Stomach (tissue), 8 donors: ENCODE measurements at regions not wholly inside any gene's neighbourhood (a gene's known extent, or its start where the extent isn't known, plus 50 kb on each side); places are given as distances from the start of the nearest gene placed in this dataset.
"Not testable (repeated sequence)": the region's sequence is repeated elsewhere in the genome, so short reads cannot be mapped to it uniquely, and the experiment has no call there.

Source experiments
- DNase-seq, 2 donors: peaks; one replicate each; pipeline versions ENCODE4 v3.0.0 to v3.0.0-alpha.2; 2013 to 2019
- H3K27ac ChIP-seq, 5 donors: fragments of 200-600 bp in 4 of 5; sonication (generic) in 4 of 5; one replicate each; pipeline ENCODE4 v1.5.1; 2013 to 2019; ENCODE audit warnings: mild to moderate bottlenecking in 1 of 5, moderate library complexity in 1 of 5
- H3K27me3 ChIP-seq, 3 donors: fragments of 200-600 bp; sonication (generic); one replicate each; pipeline ENCODE4 v1.5.1; 2017 to 2019; ENCODE audit warnings: mixed run types in 1 of 3
- H3K36me3 ChIP-seq, 4 donors: fragments of 200-600 bp; sonication (generic); 1 replicate in 3 of 4; 2 replicates in 1 of 4; pipeline ENCODE4 v1.5.1; 2016 to 2019
- H3K4me1 ChIP-seq, 4 donors: fragments of 200-600 bp; sonication (generic); one replicate each; pipeline ENCODE4 v1.5.1; 2016 to 2019
- H3K4me3 ChIP-seq, 4 donors: fragments of 200-600 bp; sonication (generic) in 3 of 4; one replicate each; pipeline ENCODE4 v1.5.1; 2016 to 2019; ENCODE audit warnings: mild to moderate bottlenecking in 1 of 4
- H3K9me3 ChIP-seq, 4 donors: fragments of 200-600 bp; sonication (generic); one replicate each; pipeline ENCODE4 v1.5.1; 2016 to 2019
- EP300 ChIP-seq: sonication (generic); formaldehyde crosslinking; IDR thresholded peaks from one replicate; pipeline ENCODE4 v1.6.1; 2017; ENCODE audit warnings: antibody characterized with exemption
- POLR2A ChIP-seq, 4 donors: fragments of 450-650 bp; IDR thresholded peaks; one replicate each; pipeline ENCODE4 v1.6.1; 2016; ENCODE audit warnings: antibody characterized with exemption in 4 of 4, control low read depth in 2 of 4, mild to moderate bottlenecking in 1 of 4, moderate library complexity in 1 of 4
- POLR2AphosphoS5 ChIP-seq, 3 donors: sonication (generic); formaldehyde crosslinking; IDR thresholded peaks; one replicate each; pipeline ENCODE4 v1.6.1; 2016; ENCODE audit warnings: antibody characterized with exemption in 3 of 3
- WGBS, 5 donors: extraction: QIAGEN DNeasy Blood & Tissue Kit in 3 of 5; methylation state at CpG; one replicate each; pipeline versions ENCODE4 v1.1.5 to v1.1.7; 2013 to 2018; 5-methylcytosine and 5-hydroxymethylcytosine counted together
- intact Hi-C: fragments of 100-400 bp; cut with DNase I; formaldehyde crosslinking; loops from one replicate; pipeline ENCODE4 v1.15.1; 2023; ENCODE audit warnings: low total_unique reads
- TF ChIP-seq, protein P1 (sequence below), 7 experiments: fragments of 450-650 bp in 4 of 7; fragments of 200-600 bp in 3 of 7; sonication (generic) in 3 of 7; IDR thresholded peaks; one replicate each; pipeline ENCODE4 v1.5.1; 2016 to 2019; ENCODE audit warnings: antibody characterized with exemption in 7 of 7, control low read depth in 2 of 7, mild to moderate bottlenecking in 1 of 7
- donor health status: healthy with polysubstance abuse.
- donor health status: Bipolar disorder and iron deficiency.
- donor health status: healthy.

DNA sequence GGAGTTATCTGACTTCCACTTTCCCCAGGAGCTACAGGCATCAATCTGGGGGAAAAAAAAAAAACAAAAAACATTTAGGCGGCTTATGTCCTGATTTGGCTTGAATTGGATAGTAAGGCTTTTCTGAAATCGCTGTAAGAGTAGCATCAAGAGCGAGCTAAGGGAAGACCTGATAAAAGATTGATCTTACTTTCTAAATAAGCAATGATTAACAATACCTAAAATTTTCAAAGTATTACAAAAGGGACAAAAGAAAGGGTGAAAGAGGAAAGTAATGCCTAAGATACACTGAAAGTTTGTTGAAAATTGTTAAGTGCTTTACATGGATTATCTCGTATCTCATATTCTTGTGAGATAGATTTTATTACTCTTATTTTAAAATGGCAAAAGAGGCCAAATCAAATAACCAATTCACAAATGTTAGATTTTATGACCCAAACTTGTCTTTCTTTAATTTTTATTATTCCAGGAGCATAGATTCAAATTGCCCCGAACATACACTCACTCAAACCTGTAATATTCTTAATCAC is 106.4 kb upstream of the PRSS16 start:
- Histone ChIP-seq H3K4me1 (peaks cover 12 to 47% (median 26%) of the 10 kb centered on the region in 4 donors), H3K4me3 (no peak overlapping the region), H3K9me3 (no peaks in the 10 kb centered on the region), H3K27me3 (peaks cover 0 to 14% (median 0%) of the 10 kb centered on the region in 3 donors), H3K27ac (no peak overlapping the region), H3K36me3 (peaks cover 0 to 4% (median 0%) of the 10 kb centered on the region in 4 donors)
- intact Hi-C loops = no loop called here
- DNase-seq = no peak
- no peak for TF ChIP-seq POLR2A (IDR thresholded peaks at IDR 0.05)
- WGBS, 5 donors = 79 to 90% (median 88%) methylated on average over 5 of the region's 5 CpGs

DNA sequence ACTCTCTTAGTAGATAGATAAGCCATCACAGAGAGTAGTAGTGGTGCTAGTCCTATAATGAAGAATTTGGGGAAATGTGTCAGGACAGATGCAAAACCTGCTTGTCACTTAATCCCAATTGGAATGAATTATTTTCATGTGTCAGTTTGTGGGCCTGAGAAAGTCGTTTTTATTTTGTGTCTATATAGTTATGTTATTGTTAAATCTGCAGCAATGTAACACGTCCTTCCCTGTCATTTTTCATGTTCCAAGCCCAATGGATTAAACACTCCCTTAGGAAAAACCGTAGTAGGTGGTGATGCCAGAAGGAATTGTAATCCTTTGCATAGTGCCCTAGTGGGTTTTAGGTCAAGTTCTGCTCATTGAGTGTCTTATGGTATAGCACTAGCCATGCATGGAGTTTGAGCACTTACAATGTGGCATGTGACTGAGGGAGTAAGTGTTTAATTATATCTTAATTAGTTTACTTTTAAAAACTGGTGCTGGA is 105.9 kb upstream of the PRSS16 start:
- no peak overlapping the region for H3K27ac ChIP-seq
- 60 to 72% (median 69%) methylated on average over 3 of the region's 3 CpGs for WGBS, 5 donors

DNA sequence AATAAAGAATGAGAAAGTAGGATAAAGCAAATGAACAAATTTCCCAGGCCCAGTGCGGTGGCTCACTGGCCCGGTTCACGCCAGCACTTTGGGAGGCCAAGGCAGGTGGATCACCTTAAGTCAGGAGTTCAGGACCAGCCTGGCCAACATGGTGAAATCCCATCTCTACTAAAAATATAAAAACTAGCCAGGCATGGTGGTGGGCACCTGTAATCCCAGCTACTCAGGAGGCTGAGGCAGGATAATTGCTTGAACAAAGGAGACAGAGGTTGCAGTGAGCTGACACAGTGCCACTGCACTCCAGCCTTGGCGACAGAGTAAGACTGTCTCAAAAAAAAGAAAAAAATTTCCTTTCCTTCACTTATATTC is 104.5 kb upstream of the PRSS16 start:
- H3K4me3 ChIP-seq, H3K36me3 ChIP-seq, H3K27ac ChIP-seq, H3K9me3 ChIP-seq, DNase-seq, intact Hi-C loops: not testable (repeated sequence)
- Histone ChIP-seq H3K4me1 (peaks cover 12 to 57% (median 33%) of the 10 kb centered on the region in 4 donors), H3K27me3 (peaks cover 0 to 14% (median 0%) of the 10 kb centered on the region in 3 donors)
- 96 to 100% (median 99%) methylated on average over 4 of the region's 4 CpGs for WGBS, 5 donors

More for the DNA sequence above, 105.9 kb upstream of the PRSS16 start:
- H3K27me3 ChIP-seq = peaks cover 0 to 14% (median 0%) of the 10 kb centered on the region in 3 donors
- DNase-seq = no peak
- intact Hi-C loops = no loop called here
- H3K36me3 ChIP-seq = peaks cover 0 to 4% (median 0%) of the 10 kb centered on the region in 4 donors
- no peak for TF ChIP-seq POLR2A (IDR thresholded peaks at IDR 0.05)
- no peak for TF ChIP-seq POLR2AphosphoS5 (IDR thresholded peaks at IDR 0.05)
- no peak for TF ChIP-seq EP300
- TF ChIP-seq, protein P1, sequence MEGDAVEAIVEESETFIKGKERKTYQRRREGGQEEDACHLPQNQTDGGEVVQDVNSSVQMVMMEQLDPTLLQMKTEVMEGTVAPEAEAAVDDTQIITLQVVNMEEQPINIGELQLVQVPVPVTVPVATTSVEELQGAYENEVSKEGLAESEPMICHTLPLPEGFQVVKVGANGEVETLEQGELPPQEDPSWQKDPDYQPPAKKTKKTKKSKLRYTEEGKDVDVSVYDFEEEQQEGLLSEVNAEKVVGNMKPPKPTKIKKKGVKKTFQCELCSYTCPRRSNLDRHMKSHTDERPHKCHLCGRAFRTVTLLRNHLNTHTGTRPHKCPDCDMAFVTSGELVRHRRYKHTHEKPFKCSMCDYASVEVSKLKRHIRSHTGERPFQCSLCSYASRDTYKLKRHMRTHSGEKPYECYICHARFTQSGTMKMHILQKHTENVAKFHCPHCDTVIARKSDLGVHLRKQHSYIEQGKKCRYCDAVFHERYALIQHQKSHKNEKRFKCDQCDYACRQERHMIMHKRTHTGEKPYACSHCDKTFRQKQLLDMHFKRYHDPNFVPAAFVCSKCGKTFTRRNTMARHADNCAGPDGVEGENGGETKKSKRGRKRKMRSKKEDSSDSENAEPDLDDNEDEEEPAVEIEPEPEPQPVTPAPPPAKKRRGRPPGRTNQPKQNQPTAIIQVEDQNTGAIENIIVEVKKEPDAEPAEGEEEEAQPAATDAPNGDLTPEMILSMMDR (IDR thresholded peaks at IDR 0.05) = no peak
- no peak overlapping the region for H3K4me3 ChIP-seq
- H3K4me1 ChIP-seq = peaks cover 12 to 47% (median 26%) of the 10 kb centered on the region in 4 donors
- no peaks in the 10 kb centered on the region for H3K9me3 ChIP-seq

DNA sequence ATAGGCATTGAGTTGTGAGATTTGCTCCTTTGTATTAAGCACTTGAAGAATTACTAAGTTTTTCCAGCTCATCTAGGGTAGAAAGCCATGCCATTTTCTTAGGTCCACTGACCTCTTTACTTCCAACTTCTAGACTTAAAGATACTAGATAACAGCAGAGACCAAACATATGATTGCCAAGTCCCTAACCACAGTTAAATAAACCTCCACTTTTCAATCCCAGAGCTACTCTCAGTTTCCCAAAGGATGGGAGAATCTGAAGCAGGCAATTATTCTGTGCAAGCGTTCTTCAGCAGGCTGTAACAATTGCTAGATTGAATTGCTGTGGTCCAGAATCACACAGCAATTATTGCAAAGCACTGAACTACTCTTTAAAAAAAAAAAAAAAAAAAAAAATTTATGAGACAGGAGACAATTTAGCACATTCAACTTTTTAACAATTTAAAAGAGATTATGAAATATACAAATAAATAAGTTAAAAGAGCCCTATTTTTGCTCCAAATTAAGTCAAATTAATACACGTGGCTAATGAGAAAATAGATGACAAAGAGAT is 104.0 kb upstream of the PRSS16 start:
- Histone ChIP-seq H3K27me3 (peaks cover 0 to 14% (median 0%) of the 10 kb centered on the region in 3 donors), H3K4me3 (no peak overlapping the region), H3K27ac (no peak overlapping the region), H3K4me1 (peaks cover 12 to 55% (median 33%) of the 10 kb centered on the region in 4 donors), H3K36me3 (peaks cover 0 to 4% (median 0%) of the 10 kb centered on the region in 4 donors), H3K9me3 (no peaks in the 10 kb centered on the region)
- TF ChIP-seq POLR2A (IDR thresholded peaks at IDR 0.05) (no peak), EP300 (no peak), POLR2AphosphoS5 (IDR thresholded peaks at IDR 0.05) (no peak)
- TF ChIP-seq, protein P1 (IDR thresholded peaks at IDR 0.05) = no peak
- 63 to 80% (median 76%) methylated on average over 2 of the region's 2 CpGs for WGBS, 5 donors
- intact Hi-C loops = no loop called here
- DNase-seq = no peak

DNA sequence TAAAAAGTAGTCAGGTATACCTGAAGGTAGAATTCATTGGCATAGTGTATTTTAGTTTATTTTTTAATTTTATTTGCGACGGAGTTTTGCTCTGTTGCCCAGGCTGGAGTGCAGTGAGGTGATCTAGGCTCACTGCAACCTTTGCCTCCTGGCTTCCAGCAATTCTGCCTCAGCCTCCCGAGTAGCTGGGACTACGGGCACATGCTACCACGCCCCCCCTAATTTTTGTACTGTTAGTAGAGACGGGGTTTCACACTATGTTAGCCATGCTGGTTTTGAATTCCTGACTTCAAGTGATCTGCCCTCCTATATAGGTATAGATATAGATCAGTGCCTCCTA is 102.8 kb upstream of the PRSS16 start:
- Histone ChIP-seq H3K4me1 (peaks cover 12 to 43% (median 28%) of the 10 kb centered on the region in 4 donors), H3K27me3 (peaks cover 0 to 6% (median 0%) of the 10 kb centered on the region in 3 donors), H3K36me3 (peaks cover 0 to 4% (median 0%) of the 10 kb centered on the region in 4 donors), H3K4me3 (peak overlapping the region in 3 of 4 donors; percentile 53 to 60 (median 59)), H3K27ac (peak overlapping the region in 3 of 5 donors; percentile 37 to 98 (median 95)), H3K9me3 (no peaks in the 10 kb centered on the region)
- WGBS, 5 donors = 29 to 60% (median 47%) methylated on average over 6 of the region's 6 CpGs
- peak in 1 of 2 donors; percentile 35 for DNase-seq
- TF ChIP-seq POLR2A (IDR thresholded peaks at IDR 0.05) (no peak), POLR2AphosphoS5 (IDR thresholded peaks at IDR 0.05) (no peak), EP300 (no peak)
- TF ChIP-seq, protein P1 (IDR thresholded peaks at IDR 0.05) = no peak
- intact Hi-C loops = no loop called here
